ENCODE measurements at regions not wholly inside any gene's neighbourhood (a gene's known extent, or its start where the extent isn't known, plus 50 kb on each side); places are given as distances from the start of the nearest gene placed in this dataset.

GRCh38 chr15:53462651-53463050 lies 296.8 kb downstream of the WDR72 start:
- no peak for TF ChIP-seq EZH2 (IDR thresholded peaks at IDR 0.05; ENCODE audit: borderline replicate concordance, insufficient read depth, low read depth, low read length, poor library complexity, severe bottlenecking)
- TF ChIP-seq CTCF (IDR thresholded peaks at IDR 0.05), result no peak

Measured in B cell (primary cell).